GM12865 (cell line): ENCODE measurements at regions not wholly inside any gene's neighbourhood (a gene's known extent, or its start where the extent isn't known, plus 50 kb on each side); places are given as distances from the start of the nearest gene placed in this dataset.

Source experiments
- DNase-seq: peaks from one replicate; pipeline ENCODE4 v3.0.0; 2010; ENCODE audit warnings: low read depth
- H3K4me3 ChIP-seq: 2 replicates; pipeline ENCODE4 v1.5.1; 2011; ENCODE audit warnings: mild to moderate bottlenecking, low read depth, low read length, control low read depth
- CTCF ChIP-seq: IDR thresholded peaks from 2 replicates; pipeline ENCODE4 v1.5.1; 2011; ENCODE audit warnings: low read length, control low read depth, low read depth, inconsistent platforms; ENCODE audit not compliant: insufficient read depth; ENCODE audit errors: missing control alignments

- H3K4me3 ChIP-seq, result no peak overlapping the region
- no peak for TF ChIP-seq CTCF
- DNase-seq, result no peak
Observed at GRCh38 chr11:122434786-122435185, 220.7 kb upstream of the UBASH3B start.

DNA sequence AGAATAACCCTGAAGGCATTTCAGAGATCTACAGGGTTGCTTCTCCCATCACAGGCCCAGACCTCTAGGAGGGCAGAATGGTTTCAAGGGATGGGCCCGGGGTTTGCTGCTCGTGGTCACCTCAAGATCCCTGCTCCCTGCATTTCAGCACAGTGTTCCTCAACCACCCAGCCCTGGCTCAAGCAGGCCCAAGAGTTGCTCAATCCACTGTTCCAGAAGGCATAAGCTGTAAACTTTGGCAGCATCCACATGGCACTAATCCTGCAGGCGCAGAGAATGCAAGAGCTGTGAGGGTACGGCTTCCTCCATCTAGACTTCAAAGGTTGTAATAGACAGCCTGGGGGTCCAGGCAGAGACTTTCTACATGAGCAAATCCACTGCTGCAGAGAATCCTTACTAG, 225.0 kb upstream of the UBASH3B start:
- no peak overlapping the region for H3K4me3 ChIP-seq
- DNase-seq, result no peak

GRCh38 chr11:122426073-122426472, 229.4 kb upstream of the UBASH3B start:
- TF ChIP-seq CTCF, result no peak
- H3K4me3 ChIP-seq, result no peak overlapping the region
- no peak for DNase-seq

More for the DNA sequence above, 225.0 kb upstream of the UBASH3B start:
- TF ChIP-seq CTCF, result no peak

DNA sequence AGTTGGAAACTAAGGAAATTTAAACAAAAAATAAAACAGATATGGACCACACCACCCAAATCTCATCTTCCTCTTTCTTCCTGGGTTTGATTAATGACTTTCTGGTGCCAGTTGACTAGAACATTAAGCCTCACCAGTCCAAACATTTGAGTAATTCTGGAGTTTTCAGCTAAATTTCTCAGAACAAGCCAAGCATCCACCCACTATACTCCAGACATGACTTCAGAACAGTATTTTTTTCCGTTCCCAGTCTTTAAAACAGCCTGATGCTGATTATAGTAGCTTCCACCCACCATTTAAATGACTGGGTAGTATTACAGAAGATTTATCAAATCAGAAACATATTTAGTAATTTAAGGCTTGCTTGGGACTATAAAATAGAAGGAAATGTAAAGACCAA, 230.9 kb upstream of the UBASH3B start:
- H3K4me3 ChIP-seq, result no peak overlapping the region
- TF ChIP-seq CTCF, result no peak
- no peak for DNase-seq

GRCh38 chr11:122423886-122424285, 231.6 kb upstream of the UBASH3B start:
- H3K4me3 ChIP-seq, result no peak overlapping the region
- no peak for DNase-seq
- TF ChIP-seq CTCF, result no peak

DNA sequence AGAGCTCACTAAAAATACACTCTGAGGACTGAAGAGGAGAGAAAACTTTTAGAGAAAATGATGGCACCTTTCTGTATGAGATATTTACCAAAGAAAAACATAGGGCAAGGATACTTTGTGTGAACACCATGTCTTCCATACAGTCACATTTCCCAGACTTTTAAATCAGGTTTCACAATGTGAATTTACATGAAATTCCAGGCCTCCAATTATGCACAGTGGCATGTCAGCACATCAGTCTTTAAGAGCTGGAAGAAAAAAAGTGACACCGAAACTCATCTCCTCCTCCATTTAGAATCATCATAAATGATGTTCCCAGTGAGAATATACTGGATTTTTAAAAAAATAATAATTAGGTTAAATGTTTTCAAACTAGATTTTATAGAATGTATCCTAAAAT, 232.2 kb upstream of the UBASH3B start:
- no peak overlapping the region for H3K4me3 ChIP-seq
- no peak for DNase-seq
- no peak for TF ChIP-seq CTCF

DNA sequence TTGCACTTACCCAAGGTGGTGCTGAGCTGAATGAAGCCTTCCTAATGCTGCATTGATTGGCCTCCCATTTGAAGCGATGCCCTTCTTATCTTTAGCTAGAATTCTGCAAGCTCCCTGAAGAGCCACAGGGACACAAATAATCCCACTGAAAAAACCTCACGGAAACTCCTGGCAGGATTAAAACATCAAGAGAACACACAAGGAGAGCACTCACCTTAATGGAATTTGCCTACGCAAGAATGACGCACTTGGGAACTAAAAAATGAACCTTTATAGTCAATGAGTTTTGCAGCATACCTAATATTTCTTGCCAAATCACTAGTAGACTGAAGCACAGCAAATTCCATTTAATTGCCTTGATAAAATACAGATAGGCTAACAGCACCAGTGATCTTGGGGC, 232.8 kb upstream of the UBASH3B start:
- H3K4me3 ChIP-seq, result no peak overlapping the region
- no peak for TF ChIP-seq CTCF
- DNase-seq, result no peak
